Ovary (tissue), 3 donors: ENCODE measurements at regions not wholly inside any gene's neighbourhood (a gene's known extent, or its start where the extent isn't known, plus 50 kb on each side); places are given as distances from the start of the nearest gene placed in this dataset.

ENCODE experiments used
- EP300 ChIP-seq: sonication (generic); formaldehyde crosslinking; IDR thresholded peaks from one replicate; pipeline ENCODE4 v1.6.1; 2017; ENCODE audit warnings: antibody characterized with exemption
- POLR2A ChIP-seq: fragments of 450-650 bp; IDR thresholded peaks from one replicate; pipeline ENCODE4 v1.6.1; 2017; ENCODE audit warnings: antibody characterized with exemption, mild to moderate bottlenecking, moderate library complexity
- TF ChIP-seq, protein P1 (sequence below), 3 donors: fragments of 450-650 bp in 2 of 3; fragments of 200-600 bp in 1 of 3; IDR thresholded peaks; one replicate each; pipeline versions ENCODE4 v1.5.1 to v1.8.0; 2016 to 2022; ENCODE audit warnings: antibody characterized with exemption in 3 of 3, mild to moderate bottlenecking in 1 of 3
- donor health status: DM: no; HTN: no; CAD: no.

DNA sequence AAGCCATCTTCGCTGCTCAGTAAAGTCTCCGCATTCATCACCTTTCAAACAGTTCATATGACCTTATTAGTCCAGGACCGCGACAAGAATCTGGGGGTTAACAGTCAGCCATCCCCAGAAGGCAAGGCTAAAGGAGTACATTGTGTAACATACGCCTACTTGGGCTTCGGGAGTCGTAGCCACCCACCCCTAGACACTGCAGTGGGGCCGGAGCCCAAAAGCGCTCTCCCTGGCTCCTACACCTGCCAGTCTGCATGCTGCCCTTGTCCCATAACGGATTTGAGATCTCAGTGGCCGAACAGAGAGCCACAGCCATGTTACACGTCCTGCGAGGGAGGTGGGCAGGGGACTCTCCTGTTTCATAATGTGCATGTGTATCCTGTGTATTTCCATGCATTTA, 1405.5 kb downstream of the GRIK2 start:
- TF ChIP-seq, protein P1, sequence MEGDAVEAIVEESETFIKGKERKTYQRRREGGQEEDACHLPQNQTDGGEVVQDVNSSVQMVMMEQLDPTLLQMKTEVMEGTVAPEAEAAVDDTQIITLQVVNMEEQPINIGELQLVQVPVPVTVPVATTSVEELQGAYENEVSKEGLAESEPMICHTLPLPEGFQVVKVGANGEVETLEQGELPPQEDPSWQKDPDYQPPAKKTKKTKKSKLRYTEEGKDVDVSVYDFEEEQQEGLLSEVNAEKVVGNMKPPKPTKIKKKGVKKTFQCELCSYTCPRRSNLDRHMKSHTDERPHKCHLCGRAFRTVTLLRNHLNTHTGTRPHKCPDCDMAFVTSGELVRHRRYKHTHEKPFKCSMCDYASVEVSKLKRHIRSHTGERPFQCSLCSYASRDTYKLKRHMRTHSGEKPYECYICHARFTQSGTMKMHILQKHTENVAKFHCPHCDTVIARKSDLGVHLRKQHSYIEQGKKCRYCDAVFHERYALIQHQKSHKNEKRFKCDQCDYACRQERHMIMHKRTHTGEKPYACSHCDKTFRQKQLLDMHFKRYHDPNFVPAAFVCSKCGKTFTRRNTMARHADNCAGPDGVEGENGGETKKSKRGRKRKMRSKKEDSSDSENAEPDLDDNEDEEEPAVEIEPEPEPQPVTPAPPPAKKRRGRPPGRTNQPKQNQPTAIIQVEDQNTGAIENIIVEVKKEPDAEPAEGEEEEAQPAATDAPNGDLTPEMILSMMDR (IDR thresholded peaks at IDR 0.05) = no peak
- no peak for TF ChIP-seq POLR2A
- no peak for TF ChIP-seq EP300
